ENCODE measurements at regions not wholly inside any gene's neighbourhood (a gene's known extent, or its start where the extent isn't known, plus 50 kb on each side); places are given as distances from the start of the nearest gene placed in this dataset.
"Not testable (repeated sequence)": the region's sequence is repeated elsewhere in the genome, so short reads cannot be mapped to it uniquely, and the experiment has no call there.

GRCh38 chr2:14501061-14501460 lies 131.5 kb upstream of the LRATD1 start:
- ATAC-seq = no peak
- WGBS, 2 donors = 78 to 80% methylated on average over 6 of the region's 6 CpGs

GRCh38 chr2:14506955-14507354 lies 125.6 kb upstream of the LRATD1 start:
- WGBS, 2 donors = 86 to 98% methylated on average over 12 of the region's 12 CpGs
- H3K27ac ChIP-seq; DNase-seq; H3K36me3 ChIP-seq (replicated peaks in 1 of 2; ENCODE audit: insufficient read depth in 1 of 2, low read depth in 2 of 2); H3K4me3 ChIP-seq; H3K27me3 ChIP-seq; intact Hi-C loops (cut with DNase I); H3K9me3 ChIP-seq; H3K4me1 ChIP-seq; ATAC-seq: not testable (repeated sequence)

More at GRCh38 chr2:14501061-14501460, 131.5 kb upstream of the LRATD1 start:
- intact Hi-C loops (cut with DNase I) = no loop called here
- Histone ChIP-seq H3K9me3 (no peaks in the 10 kb centered on the region), H3K27me3 (no peaks in the 10 kb centered on the region), H3K4me1 (no peaks in the 10 kb centered on the region), H3K36me3 (replicated peaks in 1 of 2; ENCODE audit: insufficient read depth in 1 of 2, low read depth in 2 of 2) (no peaks in the 10 kb centered on the region), H3K27ac (no peak overlapping the region), H3K4me3 (no peak overlapping the region)
- DNase-seq = no peak
- TF ChIP-seq POLR2A (IDR thresholded peaks at IDR 0.05) (no peak), CTCF (IDR thresholded peaks at IDR 0.05) (no peak)

- intact Hi-C loops (cut with DNase I) = no loop called here
These were observed 121.0 kb upstream of the LRATD1 start for GRCh38 chr2:14511541-14511940.

GRCh38 chr2:14513903-14514302 lies 118.6 kb upstream of the LRATD1 start:
- no peaks in the 10 kb centered on the region for H3K9me3 ChIP-seq
- TF ChIP-seq CTCF (IDR thresholded peaks at IDR 0.05) (no peak), POLR2A (IDR thresholded peaks at IDR 0.05) (no peak)
- H3K36me3 ChIP-seq (replicated peaks in 1 of 2; ENCODE audit: insufficient read depth in 1 of 2, low read depth in 2 of 2) = no peaks in the 10 kb centered on the region
- intact Hi-C loops (cut with DNase I) = no loop called here
- no peak for DNase-seq
- no peak overlapping the region for H3K4me3 ChIP-seq
- no peak overlapping the region for H3K27ac ChIP-seq
- WGBS, 2 donors = 30 to 60% methylated on average over 1 of the region's 1 CpG
- H3K27me3 ChIP-seq = no peaks in the 10 kb centered on the region
- ATAC-seq = no peak
- no peaks in the 10 kb centered on the region for H3K4me1 ChIP-seq

More at GRCh38 chr2:14511541-14511940, 121.0 kb upstream of the LRATD1 start:
- TF ChIP-seq CTCF (IDR thresholded peaks at IDR 0.05) (no peak), POLR2A (IDR thresholded peaks at IDR 0.05) (no peak)
- Histone ChIP-seq H3K9me3 (no peaks in the 10 kb centered on the region), H3K4me3 (no peak overlapping the region), H3K4me1 (no peaks in the 10 kb centered on the region), H3K27me3 (no peaks in the 10 kb centered on the region), H3K27ac (no peak overlapping the region), H3K36me3 (replicated peaks in 1 of 2; ENCODE audit: insufficient read depth in 1 of 2, low read depth in 2 of 2) (no peaks in the 10 kb centered on the region)
- DNase-seq (no peak), ATAC-seq (no peak)
- 74 to 83% methylated on average over 4 of the region's 4 CpGs for WGBS, 2 donors

GRCh38 chr2:14516844-14517243 lies 115.7 kb upstream of the LRATD1 start:
- no peak for ATAC-seq
- no peaks in the 10 kb centered on the region for H3K36me3 ChIP-seq (replicated peaks in 1 of 2; ENCODE audit: insufficient read depth in 1 of 2, low read depth in 2 of 2)
- TF ChIP-seq CTCF (IDR thresholded peaks at IDR 0.05) (no peak), POLR2A (IDR thresholded peaks at IDR 0.05) (no peak)
- no peak overlapping the region for H3K27ac ChIP-seq
- no peak for DNase-seq
- intact Hi-C loops (cut with DNase I) = no loop called here
- no peak overlapping the region for H3K4me3 ChIP-seq
- no peaks in the 10 kb centered on the region for H3K9me3 ChIP-seq
- H3K27me3 ChIP-seq = no peaks in the 10 kb centered on the region
- WGBS, 2 donors = 88% methylated on average over 1 of the region's 1 CpG
- H3K4me1 ChIP-seq = no peaks in the 10 kb centered on the region

All from body of pancreas (tissue), 4 donors.